Pancreas (tissue), 10 donors: ENCODE measurements at regions not wholly inside any gene's neighbourhood (a gene's known extent, or its start where the extent isn't known, plus 50 kb on each side); places are given as distances from the start of the nearest gene placed in this dataset.
A peak's percentile ranks its signal among the peaks of the same experiment; 100 is the strongest.

Experiments used
- ATAC-seq, 4 donors: fragments of 200-7000 bp; cut with Tn5 transposase; one replicate each; pipeline versions ENCODE4 v1.8.0 to v1.9.1; 2020; ENCODE audit warnings: mild to moderate bottlenecking in 4 of 4, moderate library complexity in 4 of 4
- DNase-seq, 6 donors: peaks; one replicate each; pipeline ENCODE4 v3.0.0-alpha.2; 2020
- FAIRE-seq: peaks from 2 replicates; lab custom pipeline; 2012; peaks lifted over from hg19 to GRCh38; lab: Jason Lieb, UNC
- H3K27ac ChIP-seq, 4 donors: fragments of 200-600 bp; sonication (generic); 1 replicate in 3 of 4; 2 replicates in 1 of 4; pipeline versions ENCODE4 v1.5.0 to v1.8.0; 2020
- H3K27me3 ChIP-seq, 4 donors: fragments of 200-600 bp; one replicate each; pipeline ENCODE4 v1.8.0; 2021
- H3K36me3 ChIP-seq, 3 donors: fragments of 200-600 bp; sonication (generic) in 1 of 3; one replicate each; pipeline versions ENCODE4 v1.5.0 to v1.8.0; 2020 to 2021
- H3K4me1 ChIP-seq, 3 donors: fragments of 200-600 bp; one replicate each; pipeline ENCODE4 v1.8.0; 2021
- H3K4me3 ChIP-seq, 4 donors: fragments of 200-600 bp; sonication (generic) in 2 of 4; one replicate each; pipeline versions ENCODE4 v1.5.0 to v1.8.0; 2020 to 2021
- H3K9me3 ChIP-seq, 4 donors: fragments of 200-600 bp; one replicate each; pipeline ENCODE4 v1.8.0; 2021
- WGBS, 2 donors: extraction: QIAGEN DNeasy Blood & Tissue Kit; methylation state at CpG; one replicate each; pipeline ENCODE4 v1.1.7; 2013; 5-methylcytosine and 5-hydroxymethylcytosine counted together
- intact Hi-C, 3 donors: fragments of 100-400 bp; cut with DNase I; formaldehyde crosslinking; loops; one replicate each; pipeline versions ENCODE4 v1.11.1 to v1.14.2; 2022
- TF ChIP-seq, protein P1 (sequence below), 4 donors: fragments of 200-600 bp; sonication (generic) in 3 of 4; IDR thresholded peaks; one replicate each; pipeline versions ENCODE4 v1.5.0 to v1.8.0; 2021; ENCODE audit warnings: antibody characterized with exemption in 4 of 4
- donor health status: healthy with polysubstance abuse.
- donor health status: DM: no; HTN: no; CAD: no; lungs with moderate emphysema.
- donor health status: DM: no; HTN: no; CAD: no.
- donor health status: control.
- donor health status: control.
- donor health status: Bipolar disorder and iron deficiency.
- donor health status: DM: yes; HTN: yes; CAD: no.
- donor health status: DM: no; HTN: no; CAD: no.
- donor health status: DM: no; HTN: no; CAD: no.
- donor health status: DM: yes; HTN: yes; CAD: no.

DNA sequence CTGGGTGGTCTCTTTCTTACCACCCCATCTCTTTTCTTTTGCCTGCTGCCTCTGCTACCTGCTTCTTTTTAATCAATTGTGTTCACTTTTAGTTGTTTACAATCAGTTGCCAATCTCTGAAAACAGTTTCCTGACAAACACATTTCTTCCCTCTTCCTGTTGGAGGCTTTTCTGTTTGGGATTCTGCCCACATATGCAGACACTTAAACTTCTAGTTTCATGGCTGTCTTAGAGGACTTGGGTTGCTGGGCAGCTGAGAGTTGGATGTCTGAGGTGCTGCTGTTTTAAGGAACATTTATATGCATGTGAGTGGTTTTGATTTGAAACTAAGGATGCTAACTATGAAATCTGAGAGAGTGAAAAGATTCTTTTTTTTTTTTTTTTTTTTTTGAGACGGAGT, 112.3 kb upstream of the LIMCH1 start:
- FAIRE-seq (no peak), DNase-seq (no peak), ATAC-seq (no peak)
- H3K36me3 ChIP-seq: no peaks in the 10 kb centered on the region
- intact Hi-C loops: no loop called here
- peaks cover 0 to 10% (median 6%) of the 10 kb centered on the region in 3 donors for H3K4me1 ChIP-seq
- WGBS, 2 donors: no CpG with 5 or more reads among the region's 1 CpG
- H3K9me3 ChIP-seq: no peaks in the 10 kb centered on the region
- TF ChIP-seq, protein P1, sequence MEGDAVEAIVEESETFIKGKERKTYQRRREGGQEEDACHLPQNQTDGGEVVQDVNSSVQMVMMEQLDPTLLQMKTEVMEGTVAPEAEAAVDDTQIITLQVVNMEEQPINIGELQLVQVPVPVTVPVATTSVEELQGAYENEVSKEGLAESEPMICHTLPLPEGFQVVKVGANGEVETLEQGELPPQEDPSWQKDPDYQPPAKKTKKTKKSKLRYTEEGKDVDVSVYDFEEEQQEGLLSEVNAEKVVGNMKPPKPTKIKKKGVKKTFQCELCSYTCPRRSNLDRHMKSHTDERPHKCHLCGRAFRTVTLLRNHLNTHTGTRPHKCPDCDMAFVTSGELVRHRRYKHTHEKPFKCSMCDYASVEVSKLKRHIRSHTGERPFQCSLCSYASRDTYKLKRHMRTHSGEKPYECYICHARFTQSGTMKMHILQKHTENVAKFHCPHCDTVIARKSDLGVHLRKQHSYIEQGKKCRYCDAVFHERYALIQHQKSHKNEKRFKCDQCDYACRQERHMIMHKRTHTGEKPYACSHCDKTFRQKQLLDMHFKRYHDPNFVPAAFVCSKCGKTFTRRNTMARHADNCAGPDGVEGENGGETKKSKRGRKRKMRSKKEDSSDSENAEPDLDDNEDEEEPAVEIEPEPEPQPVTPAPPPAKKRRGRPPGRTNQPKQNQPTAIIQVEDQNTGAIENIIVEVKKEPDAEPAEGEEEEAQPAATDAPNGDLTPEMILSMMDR (IDR thresholded peaks at IDR 0.05): no peak
- H3K27ac ChIP-seq: no peak overlapping the region
- no peaks in the 10 kb centered on the region for H3K27me3 ChIP-seq
- H3K4me3 ChIP-seq: no peak overlapping the region

DNA sequence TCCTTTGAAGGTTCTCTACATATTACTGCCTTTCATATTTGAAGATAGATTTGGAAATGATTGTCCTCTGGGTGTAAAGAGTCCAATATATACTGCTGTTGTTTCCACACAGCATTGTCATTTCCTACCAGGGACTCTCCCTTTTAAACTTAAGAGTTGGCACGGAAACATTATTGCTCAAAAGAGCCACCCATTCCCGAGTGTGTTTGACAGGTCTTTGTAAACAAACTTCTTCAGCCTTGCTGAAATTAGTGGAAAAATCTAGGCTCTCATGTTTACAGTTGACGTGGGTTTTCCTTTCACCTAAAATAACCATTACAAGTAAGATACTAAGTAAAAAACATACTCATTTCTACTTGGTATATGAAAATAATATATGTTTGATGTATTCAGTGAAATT, 111.4 kb upstream of the LIMCH1 start:
- peaks cover 0 to 10% (median 6%) of the 10 kb centered on the region in 3 donors for H3K4me1 ChIP-seq
- TF ChIP-seq, protein P1 (IDR thresholded peaks at IDR 0.05): no peak
- FAIRE-seq: no peak
- no peak overlapping the region for H3K4me3 ChIP-seq
- no peaks in the 10 kb centered on the region for H3K9me3 ChIP-seq
- H3K36me3 ChIP-seq: no peaks in the 10 kb centered on the region
- WGBS, 2 donors: 13 to 14% methylated on average over 3 of the region's 3 CpGs
- H3K27me3 ChIP-seq: no peaks in the 10 kb centered on the region
- intact Hi-C loops: no loop called here
- peak in 3 of 4 donors; percentile 40 to 68 (median 51) for ATAC-seq
- H3K27ac ChIP-seq: peak overlapping the region in 1 of 4 donors; percentile 1
- no peak for DNase-seq

DNA sequence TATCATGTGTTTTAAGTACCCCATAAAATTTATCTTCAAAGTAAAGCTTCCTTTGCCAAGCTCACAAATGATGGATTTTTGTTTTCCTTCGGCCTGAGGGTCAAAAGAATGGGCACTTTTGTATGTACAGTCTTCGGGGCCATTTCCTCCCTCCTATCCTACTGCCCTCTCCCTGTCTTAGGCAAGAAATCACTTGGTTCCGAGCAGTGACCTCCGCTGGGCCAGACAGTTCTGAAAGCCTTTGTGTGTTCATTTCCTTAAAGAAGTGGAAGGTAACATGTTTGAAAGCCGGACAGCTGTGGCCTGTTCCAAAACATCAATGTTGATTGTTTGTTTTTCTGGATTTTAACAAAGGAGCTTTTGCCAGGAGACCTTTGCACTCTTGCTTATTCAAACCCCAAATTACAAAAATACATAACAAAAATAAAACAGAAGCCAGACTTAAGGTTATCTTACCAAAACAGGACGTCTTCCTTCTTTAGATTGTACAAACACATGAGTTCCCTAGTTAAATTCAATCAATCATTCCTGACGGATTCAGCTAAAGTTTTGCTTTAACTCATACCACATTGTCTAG, 110.6 kb upstream of the LIMCH1 start:
- Histone ChIP-seq H3K4me3 (no peak overlapping the region), H3K9me3 (no peaks in the 10 kb centered on the region), H3K27me3 (no peaks in the 10 kb centered on the region), H3K27ac (peak overlapping the region in 1 of 4 donors; percentile 1), H3K4me1 (peaks cover 0 to 10% (median 6%) of the 10 kb centered on the region in 3 donors), H3K36me3 (no peaks in the 10 kb centered on the region)
- 41 to 49% methylated on average over 7 of the region's 7 CpGs for WGBS, 2 donors
- TF ChIP-seq, protein P1 (IDR thresholded peaks at IDR 0.05): no peak
- FAIRE-seq: no peak
- peak in 3 of 4 donors; percentile 15 to 31 (median 24) for ATAC-seq
- DNase-seq: no peak
- intact Hi-C loops: no loop called here

DNA sequence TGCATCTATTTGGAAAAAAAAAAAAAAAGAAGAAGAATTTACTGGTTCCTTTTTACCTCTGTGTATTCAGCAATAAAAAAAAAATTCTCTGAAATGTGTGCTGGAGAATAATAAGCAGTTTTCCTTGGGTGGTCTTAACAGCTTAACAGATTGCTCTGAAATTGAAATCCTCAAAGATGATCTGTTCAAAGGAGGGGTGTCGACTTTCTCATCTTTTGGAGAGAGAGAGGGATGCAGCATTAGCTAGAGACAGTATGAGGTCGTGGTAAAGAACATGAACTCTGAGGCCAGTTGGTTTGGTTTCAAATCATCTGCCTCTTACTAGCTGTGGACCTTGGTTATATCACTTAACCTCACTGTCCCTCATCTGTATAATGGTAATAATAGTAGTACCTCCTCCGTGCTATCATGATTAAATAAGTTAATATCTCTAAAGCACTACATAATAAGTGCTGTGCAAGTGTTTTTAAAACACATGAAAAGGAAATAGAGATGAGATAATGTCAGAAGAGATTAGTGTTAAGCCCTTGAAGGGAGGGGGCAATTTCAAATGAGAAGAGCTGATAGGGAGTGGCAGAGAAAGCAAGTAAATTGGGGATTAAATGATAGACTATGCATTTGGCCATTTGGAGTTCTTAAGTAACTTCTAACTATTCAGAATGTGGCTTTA, 109.9 kb upstream of the LIMCH1 start:
- Histone ChIP-seq H3K27me3 (no peaks in the 10 kb centered on the region), H3K4me1 (peaks cover 0 to 10% (median 6%) of the 10 kb centered on the region in 3 donors), H3K27ac (no peak overlapping the region), H3K4me3 (no peak overlapping the region), H3K36me3 (no peaks in the 10 kb centered on the region), H3K9me3 (no peaks in the 10 kb centered on the region)
- DNase-seq (no peak), ATAC-seq (no peak), FAIRE-seq (no peak)
- intact Hi-C loops: no loop called here
- TF ChIP-seq, protein P1 (IDR thresholded peaks at IDR 0.05): no peak
- WGBS, 2 donors: 60 to 75% methylated on average over 3 of the region's 3 CpGs
